WTC11 (cell line): ENCODE measurements at regions not wholly inside any gene's neighbourhood (a gene's known extent, or its start where the extent isn't known, plus 50 kb on each side); places are given as distances from the start of the nearest gene placed in this dataset.

Experiments used
- ATAC-seq: fragments of 200-7000 bp; cut with Tn5 transposase; 2 replicates; pipeline ENCODE4 v1.10.0; 2021; ENCODE audit warnings: mild to moderate bottlenecking, moderate library complexity
- CTCF ChIA-PET: fragments of 300-600 bp; sonication (Branson Sonifier 250); formaldehyde crosslinking; loops from one replicate; lab custom pipeline; 2021; ENCODE audit warnings: antibody characterized with exemption; lab: Charles Lee
- POLR2A ChIA-PET: fragments of 350-600 bp; sonication (Branson Sonifier 250); formaldehyde crosslinking; loops from one replicate; lab custom pipeline; 2021; ENCODE audit warnings: antibody characterized with exemption; lab: Charles Lee
- DNase-seq: peaks from one replicate; pipeline ENCODE4 v3.0.0; 2021; ENCODE audit warnings: low spot score
- H3K27ac Mint-ChIP-seq: 2 replicates; pipeline ENCODE4 v1.8.0; 2021; ENCODE audit warnings: mixed read lengths
- H3K27me3 Mint-ChIP-seq: 2 replicates; pipeline ENCODE4 v1.8.0; 2021; ENCODE audit warnings: low read depth, mild to moderate bottlenecking, moderate library complexity, mixed read lengths
- H3K36me3 Mint-ChIP-seq: 2 replicates; pipeline ENCODE4 v1.8.0; 2021; ENCODE audit warnings: mixed read lengths
- H3K4me1 Mint-ChIP-seq: 2 replicates; pipeline ENCODE4 v1.8.0; 2022; ENCODE audit warnings: mixed read lengths
- H3K4me3 Mint-ChIP-seq: 2 replicates; pipeline ENCODE4 v1.8.0; 2021; ENCODE audit warnings: mild to moderate bottlenecking, moderate library complexity, mixed read lengths
- H3K9me3 Mint-ChIP-seq: 2 replicates; pipeline ENCODE4 v1.8.0; 2021; ENCODE audit warnings: mixed read lengths
- ESRRA ChIP-seq: sonication (generic); formaldehyde crosslinking; IDR thresholded peaks from 2 replicates; pipeline ENCODE4 v1.8.1; 2022; ENCODE audit warnings: mild to moderate bottlenecking, missing genetic modification reagents, borderline replicate concordance
- SMAD4 ChIP-seq: sonication (generic); formaldehyde crosslinking; IDR thresholded peaks from 2 replicates; pipeline ENCODE4 v1.8.0; 2022; ENCODE audit warnings: mild to moderate bottlenecking, missing genetic modification reagents
- ZNF232 ChIP-seq: sonication (generic); formaldehyde crosslinking; IDR thresholded peaks from 2 replicates; pipeline ENCODE4 v1.8.0; 2022; ENCODE audit warnings: mild to moderate bottlenecking, missing genetic modification reagents
- ZNF317 ChIP-seq: sonication (generic); formaldehyde crosslinking; IDR thresholded peaks from 2 replicates; pipeline ENCODE4 v1.8.1; 2023; ENCODE audit warnings: low read depth, mild to moderate bottlenecking, moderate library complexity, missing genetic modification reagents, borderline replicate concordance
- ZNF671 ChIP-seq: fragments of 250-450 bp; sonication (Bioruptor Pico); IDR thresholded peaks from 2 replicates; pipeline ENCODE4 v1.8.0; 2021; ENCODE audit warnings: mild to moderate bottlenecking
- TF ChIP-seq, protein P1 (sequence below): sonication (generic); formaldehyde crosslinking; IDR thresholded peaks from 2 replicates; pipeline ENCODE4 v1.8.1; 2023; ENCODE audit warnings: mild to moderate bottlenecking, missing genetic modification reagents
- TF ChIP-seq, protein P2 (sequence below): fragments of 200-600 bp; IDR thresholded peaks from 2 replicates; pipeline ENCODE4 v1.8.0; 2022; ENCODE audit warnings: antibody characterized with exemption
- TF ChIP-seq, protein P3 (sequence below): sonication (generic); formaldehyde crosslinking; IDR thresholded peaks from 2 replicates; pipeline ENCODE4 v1.8.1; 2022; ENCODE audit warnings: mild to moderate bottlenecking, missing genetic modification reagents, moderate library complexity, borderline replicate concordance
- TF ChIP-seq, protein P4 (sequence below): sonication (generic); formaldehyde crosslinking; IDR thresholded peaks from 2 replicates; pipeline ENCODE4 v1.8.1; 2023; ENCODE audit warnings: mild to moderate bottlenecking, moderate library complexity, missing genetic modification reagents
- TF ChIP-seq, protein P5 (sequence below): fragments of 250-450 bp; sonication (Bioruptor Pico); IDR thresholded peaks from 2 replicates; pipeline ENCODE4 v2.1.2; 2022; ENCODE audit warnings: mild to moderate bottlenecking, moderate library complexity
- TF ChIP-seq, protein P6 (sequence below): sonication (generic); formaldehyde crosslinking; IDR thresholded peaks from 2 replicates; pipeline ENCODE4 v1.8.0; 2023; ENCODE audit warnings: missing genetic modification reagents

DNA sequence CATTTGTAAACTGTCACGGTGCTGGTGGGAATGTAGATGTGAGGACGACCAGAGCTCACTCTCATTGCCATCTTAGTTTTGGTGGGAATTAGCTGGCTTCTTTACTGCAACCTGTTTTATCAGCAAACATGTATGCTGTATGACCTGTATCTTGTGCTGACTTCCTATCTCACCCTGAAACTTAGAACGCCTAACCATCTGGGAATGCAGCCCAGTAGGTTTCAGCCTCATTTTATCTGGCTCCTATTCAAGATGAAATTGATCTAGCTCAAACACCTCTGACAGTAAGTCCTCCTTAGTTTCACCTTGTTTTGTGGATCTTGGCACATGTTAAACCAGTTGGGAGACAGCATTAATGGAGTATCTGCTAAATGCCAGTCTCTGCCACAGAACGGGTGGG is 174.6 kb downstream of the HLX start:
- Mint-ChIP-seq H3K27me3 (no peaks in the 10 kb centered on the region), H3K4me3 (no peak overlapping the region)
- CTCF ChIA-PET: no interaction called here

DNA sequence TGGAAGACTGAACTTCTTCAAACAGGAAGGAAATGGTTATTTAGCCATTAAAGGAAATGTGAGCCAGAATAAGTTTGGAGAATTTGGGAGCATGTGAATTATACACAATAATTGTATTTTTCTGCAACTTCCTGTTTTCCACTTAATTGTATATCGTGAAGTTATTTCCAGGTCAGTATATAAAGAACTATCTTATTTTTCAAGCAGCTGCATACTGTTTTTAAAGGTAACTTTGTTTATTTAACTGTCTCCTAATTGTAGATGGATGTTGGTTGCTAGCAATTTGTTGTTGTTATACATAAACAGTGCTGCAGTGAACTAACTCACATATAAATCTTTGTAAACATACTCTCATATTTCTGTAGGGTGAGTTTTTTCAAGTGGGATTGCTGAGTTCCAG is 180.3 kb downstream of the HLX start:
- POLR2A ChIA-PET: no interaction called here
- TF ChIP-seq ZNF232 (CRISPR knock-in tag) (no peak), ZNF671 (no peak), ESRRA (CRISPR knock-in tag) (no peak)
- TF ChIP-seq, protein P1, sequence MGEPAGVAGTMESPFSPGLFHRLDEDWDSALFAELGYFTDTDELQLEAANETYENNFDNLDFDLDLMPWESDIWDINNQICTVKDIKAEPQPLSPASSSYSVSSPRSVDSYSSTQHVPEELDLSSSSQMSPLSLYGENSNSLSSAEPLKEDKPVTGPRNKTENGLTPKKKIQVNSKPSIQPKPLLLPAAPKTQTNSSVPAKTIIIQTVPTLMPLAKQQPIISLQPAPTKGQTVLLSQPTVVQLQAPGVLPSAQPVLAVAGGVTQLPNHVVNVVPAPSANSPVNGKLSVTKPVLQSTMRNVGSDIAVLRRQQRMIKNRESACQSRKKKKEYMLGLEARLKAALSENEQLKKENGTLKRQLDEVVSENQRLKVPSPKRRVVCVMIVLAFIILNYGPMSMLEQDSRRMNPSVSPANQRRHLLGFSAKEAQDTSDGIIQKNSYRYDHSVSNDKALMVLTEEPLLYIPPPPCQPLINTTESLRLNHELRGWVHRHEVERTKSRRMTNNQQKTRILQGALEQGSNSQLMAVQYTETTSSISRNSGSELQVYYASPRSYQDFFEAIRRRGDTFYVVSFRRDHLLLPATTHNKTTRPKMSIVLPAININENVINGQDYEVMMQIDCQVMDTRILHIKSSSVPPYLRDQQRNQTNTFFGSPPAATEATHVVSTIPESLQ (CRISPR knock-in tag): no peak
- TF ChIP-seq, protein P2, sequence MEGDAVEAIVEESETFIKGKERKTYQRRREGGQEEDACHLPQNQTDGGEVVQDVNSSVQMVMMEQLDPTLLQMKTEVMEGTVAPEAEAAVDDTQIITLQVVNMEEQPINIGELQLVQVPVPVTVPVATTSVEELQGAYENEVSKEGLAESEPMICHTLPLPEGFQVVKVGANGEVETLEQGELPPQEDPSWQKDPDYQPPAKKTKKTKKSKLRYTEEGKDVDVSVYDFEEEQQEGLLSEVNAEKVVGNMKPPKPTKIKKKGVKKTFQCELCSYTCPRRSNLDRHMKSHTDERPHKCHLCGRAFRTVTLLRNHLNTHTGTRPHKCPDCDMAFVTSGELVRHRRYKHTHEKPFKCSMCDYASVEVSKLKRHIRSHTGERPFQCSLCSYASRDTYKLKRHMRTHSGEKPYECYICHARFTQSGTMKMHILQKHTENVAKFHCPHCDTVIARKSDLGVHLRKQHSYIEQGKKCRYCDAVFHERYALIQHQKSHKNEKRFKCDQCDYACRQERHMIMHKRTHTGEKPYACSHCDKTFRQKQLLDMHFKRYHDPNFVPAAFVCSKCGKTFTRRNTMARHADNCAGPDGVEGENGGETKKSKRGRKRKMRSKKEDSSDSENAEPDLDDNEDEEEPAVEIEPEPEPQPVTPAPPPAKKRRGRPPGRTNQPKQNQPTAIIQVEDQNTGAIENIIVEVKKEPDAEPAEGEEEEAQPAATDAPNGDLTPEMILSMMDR: no peak
- no peak overlapping the region for H3K27ac Mint-ChIP-seq
- no peaks in the 10 kb centered on the region for H3K4me1 Mint-ChIP-seq
- ATAC-seq: no peak
- H3K36me3 Mint-ChIP-seq: no peaks in the 10 kb centered on the region
- no peaks in the 10 kb centered on the region for H3K27me3 Mint-ChIP-seq
- CTCF ChIA-PET: no interaction called here
- no peak for DNase-seq
- peaks cover 8% of the 10 kb centered on the region for H3K9me3 Mint-ChIP-seq
- H3K4me3 Mint-ChIP-seq: no peak overlapping the region

More for the DNA sequence above, 174.6 kb downstream of the HLX start:
- Mint-ChIP-seq H3K4me1 (no peaks in the 10 kb centered on the region), H3K9me3 (peaks cover 23% of the 10 kb centered on the region), H3K36me3 (no peaks in the 10 kb centered on the region), H3K27ac (no peak overlapping the region)
- TF ChIP-seq, protein P3, sequence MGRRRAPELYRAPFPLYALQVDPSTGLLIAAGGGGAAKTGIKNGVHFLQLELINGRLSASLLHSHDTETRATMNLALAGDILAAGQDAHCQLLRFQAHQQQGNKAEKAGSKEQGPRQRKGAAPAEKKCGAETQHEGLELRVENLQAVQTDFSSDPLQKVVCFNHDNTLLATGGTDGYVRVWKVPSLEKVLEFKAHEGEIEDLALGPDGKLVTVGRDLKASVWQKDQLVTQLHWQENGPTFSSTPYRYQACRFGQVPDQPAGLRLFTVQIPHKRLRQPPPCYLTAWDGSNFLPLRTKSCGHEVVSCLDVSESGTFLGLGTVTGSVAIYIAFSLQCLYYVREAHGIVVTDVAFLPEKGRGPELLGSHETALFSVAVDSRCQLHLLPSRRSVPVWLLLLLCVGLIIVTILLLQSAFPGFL (CRISPR knock-in tag): no peak
- TF ChIP-seq, protein P4, sequence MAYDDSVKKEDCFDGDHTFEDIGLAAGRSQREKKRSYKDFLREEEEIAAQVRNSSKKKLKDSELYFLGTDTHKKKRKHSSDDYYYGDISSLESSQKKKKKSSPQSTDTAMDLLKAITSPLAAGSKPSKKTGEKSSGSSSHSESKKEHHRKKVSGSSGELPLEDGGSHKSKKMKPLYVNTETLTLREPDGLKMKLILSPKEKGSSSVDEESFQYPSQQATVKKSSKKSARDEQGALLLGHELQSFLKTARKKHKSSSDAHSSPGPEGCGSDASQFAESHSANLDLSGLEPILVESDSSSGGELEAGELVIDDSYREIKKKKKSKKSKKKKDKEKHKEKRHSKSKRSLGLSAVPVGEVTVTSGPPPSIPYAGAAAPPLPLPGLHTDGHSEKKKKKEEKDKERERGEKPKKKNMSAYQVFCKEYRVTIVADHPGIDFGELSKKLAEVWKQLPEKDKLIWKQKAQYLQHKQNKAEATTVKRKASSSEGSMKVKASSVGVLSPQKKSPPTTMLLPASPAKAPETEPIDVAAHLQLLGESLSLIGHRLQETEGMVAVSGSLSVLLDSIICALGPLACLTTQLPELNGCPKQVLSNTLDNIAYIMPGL (CRISPR knock-in tag): no peak
- no peak for TF ChIP-seq SMAD4 (CRISPR knock-in tag)
- TF ChIP-seq, protein P5, sequence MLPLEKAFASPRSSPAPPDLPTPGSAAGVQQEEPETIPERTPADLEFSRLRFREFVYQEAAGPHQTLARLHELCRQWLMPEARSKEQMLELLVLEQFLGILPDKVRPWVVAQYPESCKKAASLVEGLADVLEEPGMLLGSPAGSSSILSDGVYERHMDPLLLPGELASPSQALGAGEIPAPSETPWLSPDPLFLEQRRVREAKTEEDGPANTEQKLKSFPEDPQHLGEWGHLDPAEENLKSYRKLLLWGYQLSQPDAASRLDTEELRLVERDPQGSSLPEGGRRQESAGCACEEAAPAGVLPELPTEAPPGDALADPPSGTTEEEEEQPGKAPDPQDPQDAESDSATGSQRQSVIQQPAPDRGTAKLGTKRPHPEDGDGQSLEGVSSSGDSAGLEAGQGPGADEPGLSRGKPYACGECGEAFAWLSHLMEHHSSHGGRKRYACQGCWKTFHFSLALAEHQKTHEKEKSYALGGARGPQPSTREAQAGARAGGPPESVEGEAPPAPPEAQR (CRISPR knock-in tag): no peak
- TF ChIP-seq, protein P6, sequence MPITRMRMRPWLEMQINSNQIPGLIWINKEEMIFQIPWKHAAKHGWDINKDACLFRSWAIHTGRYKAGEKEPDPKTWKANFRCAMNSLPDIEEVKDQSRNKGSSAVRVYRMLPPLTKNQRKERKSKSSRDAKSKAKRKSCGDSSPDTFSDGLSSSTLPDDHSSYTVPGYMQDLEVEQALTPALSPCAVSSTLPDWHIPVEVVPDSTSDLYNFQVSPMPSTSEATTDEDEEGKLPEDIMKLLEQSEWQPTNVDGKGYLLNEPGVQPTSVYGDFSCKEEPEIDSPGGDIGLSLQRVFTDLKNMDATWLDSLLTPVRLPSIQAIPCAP (CRISPR knock-in tag): no peak
- ATAC-seq: no peak
- POLR2A ChIA-PET: no interaction called here
- no peak for DNase-seq

DNA sequence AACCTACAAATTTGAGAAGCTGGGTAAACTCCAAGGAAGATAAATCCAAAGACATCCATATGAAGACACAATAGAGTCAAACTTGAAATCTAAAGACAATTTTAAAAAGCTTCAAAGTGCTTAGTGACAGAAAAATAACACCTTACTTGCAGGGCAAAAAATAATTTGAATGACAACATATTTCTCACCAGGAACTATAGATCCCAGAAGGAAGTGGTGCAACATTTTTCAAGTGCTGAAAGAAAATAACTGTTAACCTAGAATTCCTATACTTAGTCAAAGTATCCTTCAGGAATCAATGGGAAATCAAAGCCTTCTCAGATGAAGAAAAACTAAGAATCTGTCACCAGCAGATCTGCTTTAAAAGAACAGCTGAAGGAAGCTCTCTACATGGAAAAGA is 184.4 kb downstream of the HLX start:
- Mint-ChIP-seq H3K4me3 (no peak overlapping the region), H3K27me3 (no peaks in the 10 kb centered on the region), H3K9me3 (peaks cover 8% of the 10 kb centered on the region), H3K4me1 (no peaks in the 10 kb centered on the region), H3K27ac (no peak overlapping the region), H3K36me3 (no peaks in the 10 kb centered on the region)
- ATAC-seq (no peak), DNase-seq (no peak)
- ChIA-PET POLR2A (no interaction called here), CTCF (no interaction called here)
- TF ChIP-seq ZNF671 (no peak), ZNF317 (CRISPR knock-in tag) (peak; percentile 78; the same call in 1 of the 2 replicates)
- TF ChIP-seq, all 79 proteins: peak for 1
